Prostate gland (tissue), 2 donors: ENCODE measurements at regions not wholly inside any gene's neighbourhood (a gene's known extent, or its start where the extent isn't known, plus 50 kb on each side); places are given as distances from the start of the nearest gene placed in this dataset.

Source experiments
- DNase-seq: peaks from one replicate; pipeline ENCODE4 v3.0.0-alpha.2; 2019; ENCODE audit warnings: low spot score
- H3K27ac ChIP-seq, 2 donors: fragments of 200-600 bp; sonication (generic); 2 replicates each; pipeline ENCODE4 v1.5.1; 2017 to 2019
- H3K27me3 ChIP-seq: fragments of 200-600 bp; sonication (generic); replicated peaks from 2 replicates; pipeline ENCODE4 v1.5.1; 2019; ENCODE audit not compliant: insufficient read depth
- H3K36me3 ChIP-seq, 2 donors: fragments of 200-600 bp; sonication (generic); 1 replicate in 1 of 2; 2 replicates in 1 of 2; pipeline versions ENCODE4 v1.5.1 to v1.8.1; 2017 to 2019
- H3K4me1 ChIP-seq: fragments of 200-600 bp; sonication (generic); replicated peaks from 2 replicates; pipeline ENCODE4 v1.5.1; 2019
- H3K4me3 ChIP-seq, 2 donors: fragments of 200-600 bp; sonication (generic); 2 replicates each; pipeline ENCODE4 v1.5.1; 2017 to 2019
- H3K9me3 ChIP-seq: fragments of 200-600 bp; sonication (generic); 2 replicates; pipeline ENCODE4 v1.5.1; 2017
- POLR2A ChIP-seq: fragments of 450-650 bp; IDR thresholded peaks from one replicate; pipeline ENCODE4 v1.6.1; 2016; ENCODE audit warnings: antibody characterized with exemption, mild to moderate bottlenecking
- POLR2AphosphoS5 ChIP-seq: sonication (generic); formaldehyde crosslinking; IDR thresholded peaks from one replicate; pipeline ENCODE4 v1.6.1; 2017; ENCODE audit warnings: antibody characterized with exemption
- WGBS: methylation state at CpG from one replicate; pipeline ENCODE4 v1.1.5; 2018; 5-methylcytosine and 5-hydroxymethylcytosine counted together
- intact Hi-C: fragments of 100-400 bp; cut with DNase I; formaldehyde crosslinking; loops from one replicate; pipeline ENCODE4 v1.14.2; 2022
- TF ChIP-seq, protein P1 (sequence below), 4 experiments: fragments of 200-600 bp in 2 of 4; fragments of 450-650 bp in 2 of 4; sonication (generic) in 2 of 4; IDR thresholded peaks; 1 replicate in 3 of 4; 2 replicates in 1 of 4; pipeline ENCODE4 v1.5.1; 2016 to 2019; ENCODE audit warnings: antibody characterized with exemption in 4 of 4, mild to moderate bottlenecking in 2 of 4, moderate library complexity in 2 of 4

DNA sequence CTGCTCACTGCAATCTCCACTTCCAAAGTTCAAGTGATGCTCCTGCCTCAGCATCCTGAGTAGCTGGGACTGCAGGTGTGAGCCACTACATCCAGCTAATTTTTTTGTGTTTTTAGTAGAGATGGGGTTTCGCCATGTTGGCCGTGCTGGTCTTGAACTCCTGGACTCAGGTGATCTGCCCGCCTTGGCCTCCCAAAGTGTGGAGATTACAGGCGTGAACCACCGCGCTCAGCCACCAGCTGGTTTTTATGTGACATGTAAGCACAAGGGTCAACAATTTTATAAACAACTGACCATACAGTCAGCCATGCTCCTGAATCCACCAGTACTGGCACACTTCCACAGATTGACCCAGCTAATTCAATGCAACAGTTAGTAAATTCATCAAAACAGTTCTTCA is 526.3 kb upstream of the LRRC4C start:
- Histone ChIP-seq H3K4me1 (no peaks in the 10 kb centered on the region), H3K36me3 (no peaks in the 10 kb centered on the region), H3K9me3 (no peaks in the 10 kb centered on the region), H3K27ac (no peak overlapping the region), H3K4me3 (no peak overlapping the region), H3K27me3 (no peaks in the 10 kb centered on the region)
- 95% methylated on average over 6 of the region's 6 CpGs for WGBS
- TF ChIP-seq POLR2A: no peak
- no peak for TF ChIP-seq POLR2AphosphoS5
- TF ChIP-seq, protein P1, sequence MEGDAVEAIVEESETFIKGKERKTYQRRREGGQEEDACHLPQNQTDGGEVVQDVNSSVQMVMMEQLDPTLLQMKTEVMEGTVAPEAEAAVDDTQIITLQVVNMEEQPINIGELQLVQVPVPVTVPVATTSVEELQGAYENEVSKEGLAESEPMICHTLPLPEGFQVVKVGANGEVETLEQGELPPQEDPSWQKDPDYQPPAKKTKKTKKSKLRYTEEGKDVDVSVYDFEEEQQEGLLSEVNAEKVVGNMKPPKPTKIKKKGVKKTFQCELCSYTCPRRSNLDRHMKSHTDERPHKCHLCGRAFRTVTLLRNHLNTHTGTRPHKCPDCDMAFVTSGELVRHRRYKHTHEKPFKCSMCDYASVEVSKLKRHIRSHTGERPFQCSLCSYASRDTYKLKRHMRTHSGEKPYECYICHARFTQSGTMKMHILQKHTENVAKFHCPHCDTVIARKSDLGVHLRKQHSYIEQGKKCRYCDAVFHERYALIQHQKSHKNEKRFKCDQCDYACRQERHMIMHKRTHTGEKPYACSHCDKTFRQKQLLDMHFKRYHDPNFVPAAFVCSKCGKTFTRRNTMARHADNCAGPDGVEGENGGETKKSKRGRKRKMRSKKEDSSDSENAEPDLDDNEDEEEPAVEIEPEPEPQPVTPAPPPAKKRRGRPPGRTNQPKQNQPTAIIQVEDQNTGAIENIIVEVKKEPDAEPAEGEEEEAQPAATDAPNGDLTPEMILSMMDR (IDR thresholded peaks at IDR 0.05): no peak
- intact Hi-C loops: no loop called here
- DNase-seq: no peak

DNA sequence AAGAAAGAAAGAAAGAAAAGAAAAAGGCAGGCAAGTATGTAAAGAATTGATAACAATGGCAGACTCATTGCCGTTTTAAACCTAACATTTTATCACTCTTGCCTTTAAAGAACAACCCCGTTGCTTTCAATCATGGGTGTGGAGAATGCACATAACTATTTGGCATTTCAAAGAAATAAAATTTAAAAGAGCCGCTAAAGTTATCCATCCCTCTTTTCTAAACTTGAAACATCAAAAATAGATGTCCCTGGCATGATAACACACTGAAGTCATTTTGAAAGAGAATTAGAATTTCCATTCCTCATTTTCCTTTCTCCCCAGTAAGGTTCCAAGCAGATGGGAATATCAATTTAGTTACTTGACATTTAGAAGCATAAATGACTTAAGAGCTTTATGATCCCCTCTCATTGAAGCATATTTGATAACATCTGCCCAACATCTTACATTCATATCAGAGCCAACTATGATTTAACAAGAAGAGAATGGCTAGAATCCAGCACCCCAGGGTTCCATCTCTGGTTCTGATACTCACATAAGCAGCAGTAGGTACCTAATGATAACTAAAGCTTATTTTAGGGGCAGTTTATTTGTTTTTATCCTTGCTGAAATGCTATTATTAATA is 529.6 kb upstream of the LRRC4C start:
- Histone ChIP-seq H3K27me3 (no peaks in the 10 kb centered on the region), H3K36me3 (no peaks in the 10 kb centered on the region), H3K4me1 (no peaks in the 10 kb centered on the region), H3K4me3 (no peak overlapping the region), H3K27ac (no peak overlapping the region), H3K9me3 (no peaks in the 10 kb centered on the region)
- TF ChIP-seq, protein P1 (IDR thresholded peaks at IDR 0.05): no peak
- no peak for TF ChIP-seq POLR2AphosphoS5
- no peak for TF ChIP-seq POLR2A
- intact Hi-C loops: no loop called here
- no peak for DNase-seq
- 56% methylated on average over 3 of the region's 3 CpGs for WGBS

DNA sequence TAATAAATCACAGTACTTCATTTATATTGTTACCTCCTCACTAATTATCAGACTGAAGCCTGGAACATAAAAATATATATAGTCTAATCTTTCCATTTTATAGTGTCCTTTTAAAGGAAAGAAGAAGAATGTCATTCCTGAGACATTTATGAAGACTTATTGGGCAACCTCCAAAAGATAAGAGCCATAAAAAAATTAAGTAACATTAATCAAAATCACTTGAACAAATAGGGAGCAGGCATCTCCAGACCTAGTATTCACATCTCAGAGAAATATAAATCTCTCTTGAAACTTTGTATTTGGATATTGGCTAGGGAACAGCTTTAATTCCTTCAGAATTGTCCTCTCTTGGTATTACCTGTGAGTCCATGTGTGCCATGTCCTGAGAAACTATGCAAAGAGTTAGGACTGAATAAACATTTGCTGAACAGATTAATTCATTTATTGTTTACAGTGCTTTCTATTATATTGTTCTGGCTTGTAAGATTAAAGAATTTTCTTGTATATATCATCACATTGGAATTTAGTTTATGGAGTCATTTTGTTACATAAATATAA is 530.5 kb upstream of the LRRC4C start:
- H3K4me3 ChIP-seq: no peak overlapping the region
- intact Hi-C loops: no loop called here
- H3K9me3 ChIP-seq: no peaks in the 10 kb centered on the region
- no peaks in the 10 kb centered on the region for H3K36me3 ChIP-seq
- no peaks in the 10 kb centered on the region for H3K4me1 ChIP-seq
- H3K27me3 ChIP-seq: no peaks in the 10 kb centered on the region
- no peak overlapping the region for H3K27ac ChIP-seq
- TF ChIP-seq, protein P1 (IDR thresholded peaks at IDR 0.05): no peak
- TF ChIP-seq POLR2A: no peak
- no peak for TF ChIP-seq POLR2AphosphoS5
- no peak for DNase-seq

DNA sequence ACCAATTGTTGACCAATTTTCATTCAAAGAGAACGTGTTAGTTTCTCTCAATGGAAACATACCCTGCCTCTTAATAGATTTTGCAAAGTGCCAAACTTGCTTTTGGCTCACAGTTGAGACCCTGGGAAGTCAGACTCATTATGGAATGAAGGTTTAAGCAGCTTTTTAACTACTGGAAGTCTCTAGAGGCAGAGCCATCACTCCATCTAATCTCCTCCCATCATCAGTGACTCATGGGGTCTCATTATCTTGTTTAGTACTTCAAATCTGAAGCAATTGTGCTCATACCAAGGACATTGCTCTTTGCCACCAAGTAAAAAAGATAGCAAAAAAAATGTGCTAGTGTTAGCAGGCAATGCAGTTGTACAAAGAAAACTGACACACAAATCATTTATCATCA is 537.1 kb upstream of the LRRC4C start:
- no peak for DNase-seq
- H3K4me1 ChIP-seq: no peaks in the 10 kb centered on the region
- intact Hi-C loops: no loop called here
- no peaks in the 10 kb centered on the region for H3K36me3 ChIP-seq
- H3K27me3 ChIP-seq: no peaks in the 10 kb centered on the region
- H3K4me3 ChIP-seq: no peak overlapping the region
- H3K9me3 ChIP-seq: no peaks in the 10 kb centered on the region
- TF ChIP-seq POLR2AphosphoS5 (no peak), POLR2A (no peak)
- TF ChIP-seq, protein P1 (IDR thresholded peaks at IDR 0.05): no peak
- 66% methylated on average over 1 of the region's 1 CpG for WGBS
- H3K27ac ChIP-seq: no peak overlapping the region

DNA sequence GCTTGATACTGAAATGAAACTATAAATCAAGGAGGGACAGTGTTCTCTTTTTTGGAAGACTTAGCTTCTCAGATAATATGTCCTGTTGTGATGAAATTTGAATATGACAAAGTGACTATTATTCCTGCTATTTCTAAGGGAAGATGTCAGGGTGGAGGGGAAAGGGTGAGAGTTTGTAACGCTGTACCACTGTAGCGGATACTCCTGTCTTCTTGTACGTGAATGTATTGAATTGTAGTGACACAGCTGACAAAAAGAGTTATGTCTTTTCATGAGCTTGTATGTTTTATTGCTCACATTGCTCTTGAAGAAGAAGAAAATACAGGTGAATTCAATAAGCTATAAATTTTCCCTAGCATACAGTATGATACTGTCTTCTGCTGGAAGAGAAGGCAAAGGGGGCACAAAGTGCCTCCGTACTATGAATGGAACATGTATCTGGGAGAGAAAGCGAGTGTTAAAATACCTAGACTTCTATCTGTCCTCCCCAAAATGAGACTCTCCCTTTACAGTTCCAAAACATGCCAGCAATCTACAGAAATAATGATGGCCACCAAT is 538.5 kb upstream of the LRRC4C start:
- Histone ChIP-seq H3K27ac (no peak overlapping the region), H3K27me3 (no peaks in the 10 kb centered on the region), H3K36me3 (no peaks in the 10 kb centered on the region), H3K4me3 (no peak overlapping the region), H3K4me1 (no peaks in the 10 kb centered on the region), H3K9me3 (no peaks in the 10 kb centered on the region)
- intact Hi-C loops: no loop called here
- no peak for DNase-seq
- TF ChIP-seq POLR2AphosphoS5: no peak
- no peak for TF ChIP-seq POLR2A
- TF ChIP-seq, protein P1 (IDR thresholded peaks at IDR 0.05): no peak
- 72% methylated on average over 5 of the region's 5 CpGs for WGBS
